Lower lobe of right lung (tissue), 2 donors: ENCODE measurements at regions not wholly inside any gene's neighbourhood (a gene's known extent, or its start where the extent isn't known, plus 50 kb on each side); places are given as distances from the start of the nearest gene placed in this dataset.

Experiments used
- ATAC-seq, 2 donors: fragments of 200-7000 bp; cut with Tn5 transposase; one replicate each; pipeline ENCODE4 v1.9.1; 2020 to 2022; ENCODE audit warnings: mild to moderate bottlenecking in 2 of 2, moderate library complexity in 2 of 2
- DNase-seq: peaks from one replicate; pipeline ENCODE4 v3.0.0-alpha.2; 2020
- H3K27ac ChIP-seq: fragments of 200-600 bp; one replicate; pipeline ENCODE4 v1.8.0; 2022
- H3K27me3 ChIP-seq: fragments of 200-600 bp; one replicate; pipeline ENCODE4 v1.8.0; 2022; ENCODE audit warnings: low read depth
- H3K36me3 ChIP-seq: fragments of 200-600 bp; one replicate; pipeline ENCODE4 v1.8.0; 2022; ENCODE audit warnings: mild to moderate bottlenecking
- H3K4me1 ChIP-seq: fragments of 200-600 bp; one replicate; pipeline ENCODE4 v1.8.0; 2022
- H3K4me3 ChIP-seq: fragments of 200-600 bp; one replicate; pipeline ENCODE4 v1.8.0; 2022; ENCODE audit warnings: mild to moderate bottlenecking
- H3K9me3 ChIP-seq: fragments of 200-600 bp; one replicate; pipeline ENCODE4 v1.8.0; 2022
- intact Hi-C: fragments of 100-400 bp; cut with DNase I; formaldehyde crosslinking; loops from one replicate; pipeline ENCODE4 v1.11.0; 2022
- TF ChIP-seq, protein P1 (sequence below): fragments of 200-600 bp; IDR thresholded peaks from one replicate; pipeline ENCODE4 v1.8.0; 2022; ENCODE audit warnings: antibody characterized with exemption, mild to moderate bottlenecking
- donor health status: DM: no; HTN: yes; CAD: no; lungs with severe emphysema.

DNA sequence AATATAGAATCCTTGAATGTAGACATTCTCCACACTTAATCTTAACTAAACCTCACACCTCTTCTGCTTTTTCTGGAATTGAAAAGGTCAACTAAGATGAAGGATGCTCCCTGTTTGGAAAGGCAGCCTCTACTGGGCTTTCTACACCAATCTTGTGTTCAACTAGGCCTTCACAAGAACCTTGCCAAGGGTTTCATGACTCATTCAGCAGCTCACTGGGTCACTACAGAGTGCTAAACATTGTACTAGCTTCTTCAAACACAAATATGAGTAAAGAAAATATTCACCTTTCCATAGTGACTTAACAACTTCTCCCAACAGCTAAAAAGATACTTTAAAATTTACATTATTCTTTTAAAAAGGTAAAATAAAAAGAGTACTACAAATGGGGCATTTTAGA, 135.3 kb upstream of the PRMT6 start:
- H3K27ac ChIP-seq: no peak overlapping the region
- no peaks in the 10 kb centered on the region for H3K4me1 ChIP-seq
- TF ChIP-seq, protein P1, sequence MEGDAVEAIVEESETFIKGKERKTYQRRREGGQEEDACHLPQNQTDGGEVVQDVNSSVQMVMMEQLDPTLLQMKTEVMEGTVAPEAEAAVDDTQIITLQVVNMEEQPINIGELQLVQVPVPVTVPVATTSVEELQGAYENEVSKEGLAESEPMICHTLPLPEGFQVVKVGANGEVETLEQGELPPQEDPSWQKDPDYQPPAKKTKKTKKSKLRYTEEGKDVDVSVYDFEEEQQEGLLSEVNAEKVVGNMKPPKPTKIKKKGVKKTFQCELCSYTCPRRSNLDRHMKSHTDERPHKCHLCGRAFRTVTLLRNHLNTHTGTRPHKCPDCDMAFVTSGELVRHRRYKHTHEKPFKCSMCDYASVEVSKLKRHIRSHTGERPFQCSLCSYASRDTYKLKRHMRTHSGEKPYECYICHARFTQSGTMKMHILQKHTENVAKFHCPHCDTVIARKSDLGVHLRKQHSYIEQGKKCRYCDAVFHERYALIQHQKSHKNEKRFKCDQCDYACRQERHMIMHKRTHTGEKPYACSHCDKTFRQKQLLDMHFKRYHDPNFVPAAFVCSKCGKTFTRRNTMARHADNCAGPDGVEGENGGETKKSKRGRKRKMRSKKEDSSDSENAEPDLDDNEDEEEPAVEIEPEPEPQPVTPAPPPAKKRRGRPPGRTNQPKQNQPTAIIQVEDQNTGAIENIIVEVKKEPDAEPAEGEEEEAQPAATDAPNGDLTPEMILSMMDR: no peak

DNA sequence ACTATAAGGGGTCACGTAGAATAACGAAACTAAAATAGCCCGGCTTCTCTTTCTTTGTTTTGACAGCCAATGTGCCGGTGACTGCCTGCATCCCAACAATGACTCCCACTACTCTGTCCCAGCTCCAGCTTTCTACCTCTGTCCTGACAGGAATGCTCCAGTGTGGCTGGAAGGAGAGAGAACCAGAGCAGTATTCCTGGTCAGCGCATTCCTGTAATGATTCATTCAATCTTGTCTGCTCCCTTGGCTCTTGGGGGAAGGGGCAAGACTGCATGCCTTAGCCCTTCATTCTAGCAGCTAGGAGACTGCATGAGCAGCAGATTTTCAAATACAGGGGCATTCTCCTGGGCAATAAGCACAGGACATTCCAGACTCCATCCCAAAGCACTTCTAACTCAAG, 132.1 kb upstream of the PRMT6 start:
- intact Hi-C loops: no loop called here
- no peak for DNase-seq
- H3K27ac ChIP-seq: no peak overlapping the region
- H3K4me3 ChIP-seq: no peak overlapping the region
- no peaks in the 10 kb centered on the region for H3K4me1 ChIP-seq
- TF ChIP-seq, protein P1: no peak
- H3K27me3 ChIP-seq: no peaks in the 10 kb centered on the region
- H3K9me3 ChIP-seq: no peaks in the 10 kb centered on the region
- ATAC-seq: no peak
- no peaks in the 10 kb centered on the region for H3K36me3 ChIP-seq

More for the DNA sequence above, 135.3 kb upstream of the PRMT6 start:
- no peak for DNase-seq
- Histone ChIP-seq H3K9me3 (no peaks in the 10 kb centered on the region), H3K36me3 (no peaks in the 10 kb centered on the region), H3K4me3 (no peak overlapping the region), H3K27me3 (no peaks in the 10 kb centered on the region)
- ATAC-seq: no peak
- intact Hi-C loops: no loop called here

DNA sequence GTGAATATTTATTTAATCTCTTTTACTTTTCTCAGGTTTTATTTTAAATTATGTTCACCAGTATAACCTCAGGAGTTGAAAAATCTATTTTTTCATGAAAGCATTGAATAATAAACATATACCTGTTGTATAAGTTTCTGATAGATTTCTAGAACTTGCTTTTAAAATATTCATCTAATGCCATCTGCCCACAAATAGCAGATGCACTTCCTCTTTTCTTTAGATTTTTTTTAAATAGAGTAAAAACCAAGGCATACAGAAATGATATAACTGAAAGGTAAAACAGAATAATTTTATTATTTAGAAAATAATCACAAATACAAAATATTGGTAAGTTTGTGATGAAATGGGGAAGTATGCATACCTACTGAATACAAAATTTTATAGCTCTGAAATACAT, 130.7 kb upstream of the PRMT6 start:
- Histone ChIP-seq H3K27me3 (no peaks in the 10 kb centered on the region), H3K4me3 (no peak overlapping the region), H3K4me1 (no peaks in the 10 kb centered on the region), H3K36me3 (no peaks in the 10 kb centered on the region), H3K9me3 (no peaks in the 10 kb centered on the region), H3K27ac (no peak overlapping the region)
- ATAC-seq: no peak
- intact Hi-C loops: no loop called here
- DNase-seq: no peak
- TF ChIP-seq, protein P1: no peak

DNA sequence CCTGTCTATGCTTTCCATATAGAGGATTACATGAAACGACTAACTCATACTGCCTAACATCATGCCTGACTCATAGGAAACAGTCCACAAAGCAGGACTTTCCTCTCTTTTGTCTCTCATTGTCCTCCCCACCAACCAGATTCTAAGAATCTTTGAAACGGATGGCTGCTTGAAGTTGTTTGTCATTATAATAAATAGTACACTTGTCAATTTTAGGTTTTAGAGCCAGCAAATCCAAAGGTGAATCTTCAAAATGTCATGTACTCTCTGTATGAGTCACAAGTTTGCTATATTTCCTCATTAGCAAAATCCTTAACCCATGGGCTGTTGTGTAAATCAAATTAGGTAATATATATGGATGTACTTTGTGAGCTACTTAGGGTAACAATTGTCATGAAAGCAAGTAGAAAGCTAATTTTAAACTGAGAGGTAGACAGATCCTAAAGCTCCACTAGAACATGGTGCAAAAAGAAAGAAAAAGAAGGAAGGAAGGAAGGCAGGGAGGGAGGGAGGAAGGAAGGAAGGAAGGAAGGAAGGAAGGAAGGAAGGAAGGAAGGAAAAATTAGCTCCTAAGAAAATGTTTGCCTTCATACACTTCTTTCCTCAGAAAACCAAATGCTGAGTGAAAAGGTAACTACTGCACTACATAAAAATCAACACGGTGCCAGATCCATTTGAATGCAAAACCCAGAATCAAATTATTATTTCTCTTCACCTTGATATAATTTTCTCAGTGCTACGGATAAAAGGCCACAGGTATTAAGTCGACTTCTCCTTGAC, 129.5 kb upstream of the PRMT6 start:
- H3K9me3 ChIP-seq: no peaks in the 10 kb centered on the region
- H3K4me3 ChIP-seq: no peak overlapping the region
- intact Hi-C loops: no loop called here
- H3K27ac ChIP-seq: no peak overlapping the region
- DNase-seq (no peak), ATAC-seq (no peak)
- TF ChIP-seq, protein P1: no peak
- H3K36me3 ChIP-seq: no peaks in the 10 kb centered on the region
- H3K4me1 ChIP-seq: no peaks in the 10 kb centered on the region
- H3K27me3 ChIP-seq: no peaks in the 10 kb centered on the region

DNA sequence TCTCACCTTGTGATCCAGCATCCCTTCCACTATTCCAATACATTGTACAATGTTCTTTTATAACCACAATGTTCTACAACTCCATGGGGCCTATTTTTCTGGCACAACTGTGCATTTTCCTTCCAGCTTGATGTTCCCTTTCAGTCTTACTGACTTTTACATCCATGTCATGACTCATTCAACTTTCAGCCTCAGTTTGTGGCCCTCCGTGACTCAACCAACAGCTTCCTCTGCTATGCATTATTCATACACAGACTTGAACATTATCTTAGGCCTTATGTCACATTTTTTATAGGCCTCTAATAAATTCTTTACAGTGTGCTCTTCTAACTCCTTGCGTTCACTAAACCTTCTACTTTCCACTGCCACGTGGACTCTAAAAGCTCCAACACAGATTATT, 119.4 kb upstream of the PRMT6 start:
- Histone ChIP-seq H3K9me3 (no peaks in the 10 kb centered on the region), H3K27ac (no peak overlapping the region), H3K36me3 (no peaks in the 10 kb centered on the region), H3K27me3 (no peaks in the 10 kb centered on the region), H3K4me3 (no peak overlapping the region), H3K4me1 (no peaks in the 10 kb centered on the region)
- TF ChIP-seq, protein P1: no peak
- DNase-seq: no peak
- intact Hi-C loops: no loop called here
- ATAC-seq: no peak
